ENCODE measurements at regions not wholly inside any gene's neighbourhood (a gene's known extent, or its start where the extent isn't known, plus 50 kb on each side); places are given as distances from the start of the nearest gene placed in this dataset.

GRCh38 chr6:77036400-77036799, 426.9 kb downstream of the HTR1B start:
- Histone ChIP-seq H3K23ac (ENCODE audit: low read length) (no peak overlapping the region), H2BK5ac (ENCODE audit: low read length) (no peak overlapping the region), H3K27me3 (ENCODE audit: insufficient read depth, low read length, poor library complexity) (no peaks in the 10 kb centered on the region), H3K27ac (ENCODE audit: low read depth, low read length) (no peak overlapping the region), H4K5ac (ENCODE audit: low read length) (no peak overlapping the region), H3K79me1 (ENCODE audit: low read length) (no peaks in the 10 kb centered on the region), H3K79me2 (ENCODE audit: control insufficient read depth, insufficient read depth, low read length) (no peaks in the 10 kb centered on the region), H2BK120ac (ENCODE audit: low read depth, low read length) (no peak overlapping the region), H3K18ac (ENCODE audit: low read length) (no peak overlapping the region), H3K4me1 (ENCODE audit: control insufficient read depth, low read depth, low read length) (peaks cover 2% of the 10 kb centered on the region), H3K36me3 (ENCODE audit: control insufficient read depth, insufficient read depth, low read length) (no peaks in the 10 kb centered on the region), H4K8ac (ENCODE audit: low read depth, low read length) (no peak overlapping the region), H2AK5ac (ENCODE audit: low read length) (no peak overlapping the region), H3K56ac (ENCODE audit: low read length) (no peak overlapping the region), H3K4me2 (ENCODE audit: low read length) (no peak overlapping the region), H3K4ac (ENCODE audit: low read depth, low read length) (no peak overlapping the region), H3K9ac (ENCODE audit: low read length) (no peak overlapping the region), H2BK15ac (replicated peaks; ENCODE audit: low read depth) (no peak overlapping the region), H3K4me3 (ENCODE audit: low read length) (no peak overlapping the region)
- WGBS (ENCODE audit: extremely low coverage, insufficient coverage, low lambda C conversion rate) = no CpG with 5 or more reads among the region's 4 CpGs
- no peak for DNase-seq

GRCh38 chr6:77034161-77034560, 429.1 kb downstream of the HTR1B start:
- H3K9ac ChIP-seq (ENCODE audit: low read length) = no peak overlapping the region
- H4K8ac ChIP-seq (ENCODE audit: low read depth, low read length) = no peak overlapping the region
- H3K79me2 ChIP-seq (ENCODE audit: control insufficient read depth, insufficient read depth, low read length) = no peaks in the 10 kb centered on the region
- peak; percentile 95 for DNase-seq
- no peak overlapping the region for H2BK120ac ChIP-seq (ENCODE audit: low read depth, low read length)
- no CpG with 5 or more reads among the region's 5 CpGs for WGBS (ENCODE audit: extremely low coverage, insufficient coverage, low lambda C conversion rate)
- no peaks in the 10 kb centered on the region for H3K36me3 ChIP-seq (ENCODE audit: control insufficient read depth, insufficient read depth, low read length)
- no peak overlapping the region for H3K27ac ChIP-seq (ENCODE audit: low read depth, low read length)
- no peak overlapping the region for H2BK5ac ChIP-seq (ENCODE audit: low read length)
- no peak overlapping the region for H3K18ac ChIP-seq (ENCODE audit: low read length)
- no peaks in the 10 kb centered on the region for H3K79me1 ChIP-seq (ENCODE audit: low read length)
- H3K4me2 ChIP-seq (ENCODE audit: low read length) = no peak overlapping the region
- no peaks in the 10 kb centered on the region for H3K27me3 ChIP-seq (ENCODE audit: insufficient read depth, low read length, poor library complexity)
- no peak overlapping the region for H2BK15ac ChIP-seq (replicated peaks; ENCODE audit: low read depth)
- H3K23ac ChIP-seq (ENCODE audit: low read length) = no peak overlapping the region
- no peak overlapping the region for H3K4ac ChIP-seq (ENCODE audit: low read depth, low read length)
- peak overlapping the region; percentile 40 for H3K56ac ChIP-seq (ENCODE audit: low read length)
- no peak overlapping the region for H2AK5ac ChIP-seq (ENCODE audit: low read length)
- H4K5ac ChIP-seq (ENCODE audit: low read length) = no peak overlapping the region
- H3K4me1 ChIP-seq (ENCODE audit: control insufficient read depth, low read depth, low read length) = peaks cover 2% of the 10 kb centered on the region
- H3K4me3 ChIP-seq (ENCODE audit: low read length) = no peak overlapping the region

- no CpG with 5 or more reads among the region's 7 CpGs for WGBS (ENCODE audit: extremely low coverage, insufficient coverage, low lambda C conversion rate)
- Histone ChIP-seq H3K18ac (ENCODE audit: low read length) (peak overlapping the region; percentile 28), H3K36me3 (ENCODE audit: control insufficient read depth, insufficient read depth, low read length) (no peaks in the 10 kb centered on the region), H2AK5ac (ENCODE audit: low read length) (no peak overlapping the region), H2BK120ac (ENCODE audit: low read depth, low read length) (no peak overlapping the region), H3K79me2 (ENCODE audit: control insufficient read depth, insufficient read depth, low read length) (no peaks in the 10 kb centered on the region), H3K4me3 (ENCODE audit: low read length) (no peak overlapping the region), H3K27ac (ENCODE audit: low read depth, low read length) (no peak overlapping the region), H3K27me3 (ENCODE audit: insufficient read depth, low read length, poor library complexity) (no peaks in the 10 kb centered on the region), H3K56ac (ENCODE audit: low read length) (no peak overlapping the region), H3K4ac (ENCODE audit: low read depth, low read length) (no peak overlapping the region), H3K79me1 (ENCODE audit: low read length) (no peaks in the 10 kb centered on the region), H2BK5ac (ENCODE audit: low read length) (no peak overlapping the region), H3K9ac (ENCODE audit: low read length) (no peak overlapping the region), H3K4me1 (ENCODE audit: control insufficient read depth, low read depth, low read length) (peaks cover 2% of the 10 kb centered on the region), H2BK15ac (replicated peaks; ENCODE audit: low read depth) (no peak overlapping the region), H3K23ac (ENCODE audit: low read length) (no peak overlapping the region), H4K8ac (ENCODE audit: low read depth, low read length) (no peak overlapping the region), H4K5ac (ENCODE audit: low read length) (no peak overlapping the region), H3K4me2 (ENCODE audit: low read length) (no peak overlapping the region)
- no peak for DNase-seq
These were observed 432.2 kb downstream of the HTR1B start for GRCh38 chr6:77030929-77031674.

GRCh38 chr6:77026341-77026740, 436.9 kb downstream of the HTR1B start:
- Histone ChIP-seq H2BK120ac (ENCODE audit: low read depth, low read length) (no peak overlapping the region), H3K23ac (ENCODE audit: low read length) (no peak overlapping the region), H3K36me3 (ENCODE audit: control insufficient read depth, insufficient read depth, low read length) (no peaks in the 10 kb centered on the region), H3K4me2 (ENCODE audit: low read length) (no peak overlapping the region), H3K79me1 (ENCODE audit: low read length) (no peaks in the 10 kb centered on the region), H3K27ac (ENCODE audit: low read depth, low read length) (no peak overlapping the region), H3K56ac (ENCODE audit: low read length) (no peak overlapping the region), H4K8ac (ENCODE audit: low read depth, low read length) (no peak overlapping the region), H3K79me2 (ENCODE audit: control insufficient read depth, insufficient read depth, low read length) (no peaks in the 10 kb centered on the region), H3K4me1 (ENCODE audit: control insufficient read depth, low read depth, low read length) (no peaks in the 10 kb centered on the region), H3K27me3 (ENCODE audit: insufficient read depth, low read length, poor library complexity) (no peaks in the 10 kb centered on the region), H4K5ac (ENCODE audit: low read length) (no peak overlapping the region), H3K4me3 (ENCODE audit: low read length) (no peak overlapping the region), H3K4ac (ENCODE audit: low read depth, low read length) (no peak overlapping the region), H3K9ac (ENCODE audit: low read length) (no peak overlapping the region), H2AK5ac (ENCODE audit: low read length) (no peak overlapping the region), H2BK5ac (ENCODE audit: low read length) (no peak overlapping the region), H2BK15ac (replicated peaks; ENCODE audit: low read depth) (no peak overlapping the region), H3K18ac (ENCODE audit: low read length) (no peak overlapping the region)
- DNase-seq = no peak
- WGBS (ENCODE audit: extremely low coverage, insufficient coverage, low lambda C conversion rate) = no CpG with 5 or more reads among the region's 2 CpGs

GRCh38 chr6:77025736-77026223, 437.5 kb downstream of the HTR1B start:
- Histone ChIP-seq H3K79me1 (ENCODE audit: low read length) (no peaks in the 10 kb centered on the region), H3K23ac (ENCODE audit: low read length) (no peak overlapping the region), H2BK120ac (ENCODE audit: low read depth, low read length) (no peak overlapping the region), H3K4me1 (ENCODE audit: control insufficient read depth, low read depth, low read length) (no peaks in the 10 kb centered on the region), H3K18ac (ENCODE audit: low read length) (no peak overlapping the region), H3K4me3 (ENCODE audit: low read length) (no peak overlapping the region), H3K27me3 (ENCODE audit: insufficient read depth, low read length, poor library complexity) (no peaks in the 10 kb centered on the region), H3K9ac (ENCODE audit: low read length) (no peak overlapping the region), H3K79me2 (ENCODE audit: control insufficient read depth, insufficient read depth, low read length) (no peaks in the 10 kb centered on the region), H4K8ac (ENCODE audit: low read depth, low read length) (no peak overlapping the region), H3K56ac (ENCODE audit: low read length) (no peak overlapping the region), H3K36me3 (ENCODE audit: control insufficient read depth, insufficient read depth, low read length) (no peaks in the 10 kb centered on the region), H3K4me2 (ENCODE audit: low read length) (no peak overlapping the region), H2AK5ac (ENCODE audit: low read length) (no peak overlapping the region), H3K4ac (ENCODE audit: low read depth, low read length) (no peak overlapping the region), H2BK15ac (replicated peaks; ENCODE audit: low read depth) (no peak overlapping the region), H3K27ac (ENCODE audit: low read depth, low read length) (no peak overlapping the region), H4K5ac (ENCODE audit: low read length) (no peak overlapping the region), H2BK5ac (ENCODE audit: low read length) (no peak overlapping the region)
- no peak for DNase-seq
- no CpG with 5 or more reads among the region's 3 CpGs for WGBS (ENCODE audit: extremely low coverage, insufficient coverage, low lambda C conversion rate)

GRCh38 chr6:77021778-77022177, 441.5 kb downstream of the HTR1B start:
- Histone ChIP-seq H4K8ac (ENCODE audit: low read depth, low read length) (no peak overlapping the region), H2BK120ac (ENCODE audit: low read depth, low read length) (no peak overlapping the region), H3K79me2 (ENCODE audit: control insufficient read depth, insufficient read depth, low read length) (no peaks in the 10 kb centered on the region), H3K23ac (ENCODE audit: low read length) (no peak overlapping the region), H3K36me3 (ENCODE audit: control insufficient read depth, insufficient read depth, low read length) (no peaks in the 10 kb centered on the region), H3K4me3 (ENCODE audit: low read length) (no peak overlapping the region), H3K9ac (ENCODE audit: low read length) (no peak overlapping the region), H3K56ac (ENCODE audit: low read length) (no peak overlapping the region), H2AK5ac (ENCODE audit: low read length) (no peak overlapping the region), H3K4ac (ENCODE audit: low read depth, low read length) (no peak overlapping the region), H3K4me2 (ENCODE audit: low read length) (no peak overlapping the region), H4K5ac (ENCODE audit: low read length) (no peak overlapping the region), H3K27me3 (ENCODE audit: insufficient read depth, low read length, poor library complexity) (no peaks in the 10 kb centered on the region), H2BK5ac (ENCODE audit: low read length) (no peak overlapping the region), H3K79me1 (ENCODE audit: low read length) (no peaks in the 10 kb centered on the region), H3K27ac (ENCODE audit: low read depth, low read length) (no peak overlapping the region), H3K18ac (ENCODE audit: low read length) (no peak overlapping the region), H3K4me1 (ENCODE audit: control insufficient read depth, low read depth, low read length) (no peaks in the 10 kb centered on the region), H2BK15ac (replicated peaks; ENCODE audit: low read depth) (no peak overlapping the region)
- DNase-seq = no peak
- no CpG with 5 or more reads among the region's 5 CpGs for WGBS (ENCODE audit: extremely low coverage, insufficient coverage, low lambda C conversion rate)

All from mesendoderm (in vitro differentiated cells).